ENCODE measurements at regions not wholly inside any gene's neighbourhood (a gene's known extent, or its start where the extent isn't known, plus 50 kb on each side); places are given as distances from the start of the nearest gene placed in this dataset.

GRCh38 chr3:18810306-18810661 is 338.0 kb upstream of the KCNH8 start:
- H3K36me3 ChIP-seq (ENCODE audit: low read depth, missing control alignments), result no peaks in the 10 kb centered on the region
- H3K9me3 ChIP-seq, result no peaks in the 10 kb centered on the region
- DNase-seq, result no peak
- H3K27ac ChIP-seq, result no peak overlapping the region
- 79 to 96% methylated on average over 1 of the region's 1 CpG for WGBS, 2 donors
- intact Hi-C loops (cut with DNase I; ENCODE audit: low total_unique reads), result no loop called here
- no peaks in the 10 kb centered on the region for H3K4me1 ChIP-seq
- H3K4me3 ChIP-seq, result no peak overlapping the region
- no peak for TF ChIP-seq CTCF (IDR thresholded peaks at IDR 0.05)
- no peak for TF ChIP-seq POLR2A (IDR thresholded peaks at IDR 0.05)
- no peaks in the 10 kb centered on the region for H3K27me3 ChIP-seq

DNA sequence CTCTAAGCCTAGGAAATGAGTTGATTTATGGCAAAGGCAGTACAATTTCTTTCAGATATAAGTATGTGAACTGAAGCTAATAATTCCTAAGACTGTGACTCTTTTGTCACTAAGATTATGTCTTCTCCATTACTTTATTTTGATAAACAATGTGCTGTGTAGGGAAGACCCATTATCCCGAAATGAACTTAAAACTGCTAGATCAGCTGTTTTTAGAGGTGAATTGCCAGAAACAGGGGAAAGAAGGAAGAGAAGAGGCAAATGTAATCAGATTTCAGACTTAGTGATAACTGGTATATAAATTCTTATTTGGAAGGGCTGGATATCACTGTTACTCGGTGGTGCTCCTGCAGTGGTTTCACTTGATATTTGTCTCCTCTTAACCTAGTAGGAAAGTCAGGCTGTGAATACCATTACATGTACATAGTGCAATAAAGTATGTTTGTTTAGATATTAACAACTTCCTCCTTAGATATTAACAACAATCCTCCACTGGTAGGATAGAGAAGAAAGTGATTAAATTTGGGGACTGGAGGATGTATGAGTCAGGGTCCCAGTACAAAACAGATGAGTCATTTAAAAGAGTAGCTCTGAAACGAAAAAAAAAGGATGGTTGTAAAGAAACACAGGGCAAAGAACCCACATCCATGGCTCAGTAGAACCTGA is 338.5 kb upstream of the KCNH8 start:
- no peaks in the 10 kb centered on the region for H3K4me1 ChIP-seq
- no peak for DNase-seq
- no peaks in the 10 kb centered on the region for H3K36me3 ChIP-seq (ENCODE audit: low read depth, missing control alignments)
- intact Hi-C loops (cut with DNase I; ENCODE audit: low total_unique reads), result no loop called here
- no peaks in the 10 kb centered on the region for H3K27me3 ChIP-seq
- no peaks in the 10 kb centered on the region for H3K9me3 ChIP-seq
- TF ChIP-seq CTCF (IDR thresholded peaks at IDR 0.05), result no peak
- TF ChIP-seq POLR2A (IDR thresholded peaks at IDR 0.05), result no peak
- WGBS, 2 donors, result 70 to 80% methylated on average over 3 of the region's 3 CpGs
- no peak overlapping the region for H3K4me3 ChIP-seq
- no peak overlapping the region for H3K27ac ChIP-seq

DNA sequence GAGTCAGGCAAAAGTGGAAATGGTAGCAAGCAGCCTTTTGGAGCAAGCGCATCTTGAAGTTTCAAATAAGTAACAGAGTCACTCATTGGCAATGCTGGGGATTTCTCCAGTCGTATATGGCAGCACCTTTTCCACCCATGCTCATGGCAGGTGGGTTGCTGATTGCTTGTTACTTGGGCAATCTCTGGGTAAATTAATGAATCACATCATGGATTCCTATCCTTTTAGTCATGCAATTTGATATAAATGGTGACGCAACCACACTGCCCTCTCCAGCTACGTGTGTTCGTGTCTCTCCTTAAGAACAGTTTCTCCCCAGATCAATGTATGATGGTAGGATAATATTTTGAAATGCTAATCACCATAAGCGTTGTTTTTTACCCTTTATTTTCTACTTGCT is 339.9 kb upstream of the KCNH8 start:
- TF ChIP-seq POLR2A (IDR thresholded peaks at IDR 0.05) (no peak), CTCF (IDR thresholded peaks at IDR 0.05) (no peak)

DNA sequence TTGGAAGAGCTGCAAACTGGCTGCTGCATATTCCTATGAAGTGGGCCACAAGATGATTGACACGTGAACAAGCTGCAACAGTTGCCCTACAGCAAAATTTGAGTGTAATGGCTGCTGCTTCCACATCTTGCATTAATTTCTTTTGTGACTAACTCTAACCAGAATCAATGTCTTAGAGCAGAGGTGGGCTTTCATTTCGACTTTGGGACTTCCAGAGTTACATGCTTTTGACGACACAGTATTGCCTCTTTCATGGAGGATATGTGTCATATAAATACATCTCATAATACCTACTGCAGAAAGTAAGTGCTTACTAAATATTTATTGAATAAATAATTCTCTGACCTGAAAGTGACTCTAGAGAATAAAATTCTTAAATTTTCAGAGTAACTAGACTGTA is 340.7 kb upstream of the KCNH8 start:
- Histone ChIP-seq H3K27me3 (no peaks in the 10 kb centered on the region), H3K27ac (no peak overlapping the region), H3K9me3 (no peaks in the 10 kb centered on the region), H3K4me3 (no peak overlapping the region), H3K4me1 (no peaks in the 10 kb centered on the region), H3K36me3 (ENCODE audit: low read depth, missing control alignments) (no peaks in the 10 kb centered on the region)
- no peak for DNase-seq
- no peak for TF ChIP-seq POLR2A (IDR thresholded peaks at IDR 0.05)
- no peak for TF ChIP-seq CTCF (IDR thresholded peaks at IDR 0.05)
- WGBS, 2 donors, result 63 to 89% methylated on average over 3 of the region's 3 CpGs
- intact Hi-C loops (cut with DNase I; ENCODE audit: low total_unique reads), result no loop called here

More for the DNA sequence above, 339.9 kb upstream of the KCNH8 start:
- 81 to 94% methylated on average over 6 of the region's 6 CpGs for WGBS, 2 donors
- no peaks in the 10 kb centered on the region for H3K36me3 ChIP-seq (ENCODE audit: low read depth, missing control alignments)
- no peaks in the 10 kb centered on the region for H3K27me3 ChIP-seq
- no peaks in the 10 kb centered on the region for H3K4me1 ChIP-seq
- intact Hi-C loops (cut with DNase I; ENCODE audit: low total_unique reads), result no loop called here
- H3K9me3 ChIP-seq, result no peaks in the 10 kb centered on the region
- DNase-seq, result no peak
- H3K4me3 ChIP-seq, result no peak overlapping the region
- H3K27ac ChIP-seq, result no peak overlapping the region

GRCh38 chr3:18806633-18807032 is 341.7 kb upstream of the KCNH8 start:
- TF ChIP-seq CTCF (IDR thresholded peaks at IDR 0.05) (no peak), POLR2A (IDR thresholded peaks at IDR 0.05) (no peak)
- intact Hi-C loops (cut with DNase I; ENCODE audit: low total_unique reads), result no loop called here
- Histone ChIP-seq H3K4me3 (no peak overlapping the region), H3K27ac (no peak overlapping the region), H3K36me3 (ENCODE audit: low read depth, missing control alignments) (no peaks in the 10 kb centered on the region), H3K9me3 (no peaks in the 10 kb centered on the region), H3K27me3 (no peaks in the 10 kb centered on the region), H3K4me1 (no peaks in the 10 kb centered on the region)
- 83 to 89% methylated on average over 5 of the region's 5 CpGs for WGBS, 2 donors
- no peak for DNase-seq
